ENCODE measurements at regions not wholly inside any gene's neighbourhood (a gene's known extent, or its start where the extent isn't known, plus 50 kb on each side); places are given as distances from the start of the nearest gene placed in this dataset.

GRCh38 chr2:39615675-39616074 is 50.0 kb upstream of the TMEM178A start:
- H3K27ac ChIP-seq (ENCODE audit: low read depth), result no peak overlapping the region
- H3K4me3 ChIP-seq (ENCODE audit: low read depth, low read length), result no peak overlapping the region
- no peaks in the 10 kb centered on the region for H3K36me3 ChIP-seq (ENCODE audit: insufficient read depth)
- 60% methylated on average over 1 of the region's 1 CpG for WGBS
- no peak for DNase-seq (ENCODE audit: extremely low spot score)
- H3K4me1 ChIP-seq (ENCODE audit: insufficient read depth), result no peaks in the 10 kb centered on the region

Measured in urinary bladder (tissue), 3 donors.